ENCODE measurements at regions not wholly inside any gene's neighbourhood (a gene's known extent, or its start where the extent isn't known, plus 50 kb on each side); places are given as distances from the start of the nearest gene placed in this dataset.
"Not testable (repeated sequence)": the region's sequence is repeated elsewhere in the genome, so short reads cannot be mapped to it uniquely, and the experiment has no call there.

DNA sequence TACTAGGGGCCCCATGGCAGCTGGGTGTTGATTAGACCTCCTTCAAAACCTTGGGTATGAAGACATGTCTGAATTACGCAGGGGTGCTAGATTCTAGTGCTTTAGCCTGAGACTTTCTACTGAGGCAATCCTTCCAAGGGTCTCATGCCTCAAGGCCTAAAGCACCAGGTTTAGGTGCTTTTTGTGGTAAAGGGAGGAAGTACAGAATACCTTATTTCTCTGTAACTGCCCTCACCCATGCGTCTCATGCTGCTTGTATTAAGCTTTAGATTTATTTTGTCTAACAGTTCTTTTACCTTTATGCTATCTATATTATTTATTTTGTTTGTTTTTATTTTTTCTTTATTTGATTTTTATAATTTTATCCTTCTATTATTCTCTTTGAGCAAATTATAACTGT lies 190.2 kb upstream of the GK2 start:
- Histone ChIP-seq H3K4me3 (ENCODE audit: insufficient read depth, low read depth, low read length) (no peak overlapping the region), H3K27me3 (ENCODE audit: control insufficient read depth, insufficient read depth, low read length) (no peaks in the 10 kb centered on the region), H3K36me3 (replicated peaks; ENCODE audit: control insufficient read depth, insufficient read depth, low read length) (no peaks in the 10 kb centered on the region)
- DNase-seq = no peak

DNA sequence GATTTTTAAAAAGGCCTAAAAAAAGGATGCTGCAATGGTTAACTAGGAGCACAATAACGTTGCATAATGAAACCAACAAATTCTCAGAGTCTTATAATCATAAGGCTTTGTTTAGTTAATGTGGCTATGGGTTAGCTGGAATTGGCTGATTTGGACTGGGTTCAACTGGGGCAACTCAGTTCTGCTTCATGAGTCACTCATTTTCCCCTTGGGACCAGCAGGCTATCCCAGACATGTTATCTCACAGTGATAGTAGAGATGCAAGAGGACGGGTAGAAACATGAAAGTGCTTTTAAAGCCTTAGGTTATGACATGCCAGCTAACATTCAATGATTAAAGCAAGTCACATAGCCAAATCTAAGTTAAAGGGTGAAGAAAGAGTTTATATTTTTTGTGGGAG lies 189.2 kb upstream of the GK2 start:
- H3K36me3 ChIP-seq (replicated peaks; ENCODE audit: control insufficient read depth, insufficient read depth, low read length) = no peaks in the 10 kb centered on the region
- no peaks in the 10 kb centered on the region for H3K27me3 ChIP-seq (ENCODE audit: control insufficient read depth, insufficient read depth, low read length)
- no peak overlapping the region for H3K4me3 ChIP-seq (ENCODE audit: insufficient read depth, low read depth, low read length)
- DNase-seq = no peak

DNA sequence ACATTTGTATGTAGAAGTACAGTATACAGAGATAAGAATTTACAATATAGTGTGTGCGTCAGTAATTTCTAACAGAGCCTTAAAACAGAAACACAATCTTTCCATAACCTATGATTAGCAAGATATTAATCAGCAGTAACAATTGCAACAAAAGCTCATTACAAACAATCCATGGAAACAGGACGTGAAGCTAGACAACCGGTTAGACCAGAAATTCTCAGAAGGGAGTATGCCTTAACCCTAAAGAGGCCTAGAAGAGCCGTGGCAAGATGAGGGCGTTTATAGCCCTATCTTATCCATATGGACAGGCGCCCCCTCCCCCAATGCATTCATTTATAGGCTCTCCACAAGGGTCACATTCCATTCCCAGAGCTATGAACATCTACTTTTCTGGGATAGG lies 184.2 kb upstream of the GK2 start:
- not testable (repeated sequence) for H3K36me3 ChIP-seq (replicated peaks; ENCODE audit: control insufficient read depth, insufficient read depth, low read length); H3K27me3 ChIP-seq (ENCODE audit: control insufficient read depth, insufficient read depth, low read length); DNase-seq; H3K4me3 ChIP-seq (ENCODE audit: insufficient read depth, low read depth, low read length)

DNA sequence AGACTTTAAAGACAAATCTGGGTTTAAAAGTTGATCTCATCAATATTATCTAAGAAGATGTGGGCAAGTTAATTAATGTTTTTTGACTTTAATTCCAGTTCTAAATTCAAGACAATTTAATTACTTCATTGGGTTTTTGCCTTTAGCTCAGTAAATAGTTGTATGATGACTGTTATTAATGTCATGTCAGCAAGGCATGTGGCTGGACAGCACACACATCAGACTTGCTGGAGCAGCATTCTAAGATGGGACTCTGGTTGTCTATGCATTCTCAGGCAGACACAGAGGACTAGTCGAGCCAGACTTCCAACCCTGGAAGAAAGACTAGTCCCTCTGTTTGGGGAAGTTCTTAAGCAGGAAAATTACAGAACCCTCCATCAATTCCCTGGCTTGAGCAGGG lies 180.7 kb upstream of the GK2 start:
- no peak for DNase-seq
- H3K4me3 ChIP-seq (ENCODE audit: insufficient read depth, low read depth, low read length) = no peak overlapping the region
- H3K36me3 ChIP-seq (replicated peaks; ENCODE audit: control insufficient read depth, insufficient read depth, low read length) = no peaks in the 10 kb centered on the region
- no peaks in the 10 kb centered on the region for H3K27me3 ChIP-seq (ENCODE audit: control insufficient read depth, insufficient read depth, low read length)

DNA sequence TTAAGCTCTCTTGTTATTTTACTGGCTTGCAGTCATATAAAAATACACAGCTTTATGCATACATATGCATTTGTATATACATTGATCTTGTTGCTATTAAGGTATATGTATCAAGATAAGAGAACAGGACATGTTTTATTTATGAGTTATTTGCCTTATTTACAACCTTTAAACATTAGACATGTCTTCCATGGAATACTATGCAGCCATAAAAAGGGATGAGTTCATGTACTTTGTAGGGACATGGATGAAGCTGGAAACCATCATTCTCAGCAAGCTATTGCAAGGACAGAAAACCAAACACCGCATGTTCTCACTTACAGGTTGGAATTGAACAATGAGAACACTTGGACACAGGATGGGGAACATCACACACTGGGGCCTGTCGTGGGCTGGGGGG lies 179.2 kb upstream of the GK2 start:
- not testable (repeated sequence) for H3K36me3 ChIP-seq (replicated peaks; ENCODE audit: control insufficient read depth, insufficient read depth, low read length); H3K4me3 ChIP-seq (ENCODE audit: insufficient read depth, low read depth, low read length); H3K27me3 ChIP-seq (ENCODE audit: control insufficient read depth, insufficient read depth, low read length); DNase-seq

DNA sequence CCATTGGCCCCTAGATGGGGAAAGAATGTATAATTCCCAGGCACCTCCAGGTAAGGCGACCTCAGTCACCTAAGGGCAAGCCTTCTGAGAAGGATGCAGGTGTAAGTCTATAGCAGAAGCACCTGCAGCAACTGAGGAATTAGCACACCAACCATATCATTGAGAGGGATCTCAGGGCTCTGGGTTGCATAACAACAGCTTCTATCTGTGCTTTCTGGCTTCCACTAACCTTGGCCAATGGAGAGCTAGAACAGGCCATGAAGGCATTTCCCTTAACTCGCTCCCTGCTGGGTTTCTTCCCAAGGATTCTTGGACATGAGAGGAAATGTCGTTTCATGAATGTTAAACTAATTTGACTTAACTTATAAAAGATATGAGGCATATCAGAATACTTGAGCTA lies 177.8 kb upstream of the GK2 start:
- DNase-seq = peak; percentile 0
- no peak overlapping the region for H3K4me3 ChIP-seq (ENCODE audit: insufficient read depth, low read depth, low read length)
- no peaks in the 10 kb centered on the region for H3K27me3 ChIP-seq (ENCODE audit: control insufficient read depth, insufficient read depth, low read length)
- H3K36me3 ChIP-seq (replicated peaks; ENCODE audit: control insufficient read depth, insufficient read depth, low read length) = no peaks in the 10 kb centered on the region

DNA sequence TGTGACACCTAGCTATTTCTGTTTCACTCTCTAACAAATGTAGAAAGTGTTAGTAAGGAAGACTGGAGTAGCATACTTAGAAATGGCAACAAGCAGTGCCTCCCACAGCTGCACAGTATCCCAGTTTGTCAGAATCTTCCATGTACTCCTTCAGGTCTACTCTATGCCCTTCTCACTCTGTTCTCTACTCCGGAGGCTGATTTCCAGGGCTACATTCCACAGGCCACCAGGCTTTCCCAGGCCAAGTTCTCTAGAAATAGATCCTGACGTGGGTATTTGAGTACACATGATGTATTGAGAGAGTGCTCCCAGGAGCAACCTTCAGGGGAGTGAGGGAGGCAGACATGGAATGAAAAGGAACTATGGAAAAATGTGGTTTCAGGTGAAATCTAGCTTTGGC lies 177.3 kb upstream of the GK2 start:
- Histone ChIP-seq H3K36me3 (replicated peaks; ENCODE audit: control insufficient read depth, insufficient read depth, low read length) (no peaks in the 10 kb centered on the region), H3K27me3 (ENCODE audit: control insufficient read depth, insufficient read depth, low read length) (no peaks in the 10 kb centered on the region), H3K4me3 (ENCODE audit: insufficient read depth, low read depth, low read length) (no peak overlapping the region)
- no peak for DNase-seq

DNA sequence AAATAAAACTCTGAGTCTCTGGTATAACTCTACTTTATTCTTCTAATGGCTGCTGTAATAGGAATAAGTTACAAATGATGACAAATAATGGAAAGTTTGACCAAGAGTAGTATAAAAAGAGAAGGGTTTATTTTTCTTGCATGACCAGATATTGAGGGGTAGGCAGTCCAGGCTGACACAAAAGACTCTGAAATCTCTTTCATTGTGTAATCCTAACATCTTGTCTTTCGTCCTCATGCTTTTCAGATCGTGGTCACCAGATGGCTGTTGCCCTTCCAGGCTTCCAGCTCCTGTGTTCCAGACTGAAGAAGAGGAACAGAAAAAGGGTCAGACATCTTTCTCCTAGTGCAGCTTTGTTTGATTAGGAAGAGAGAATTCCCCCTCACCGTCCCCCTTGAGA lies 176.9 kb upstream of the GK2 start:
- DNase-seq = no peak
- no peaks in the 10 kb centered on the region for H3K36me3 ChIP-seq (replicated peaks; ENCODE audit: control insufficient read depth, insufficient read depth, low read length)
- no peak overlapping the region for H3K4me3 ChIP-seq (ENCODE audit: insufficient read depth, low read depth, low read length)
- H3K27me3 ChIP-seq (ENCODE audit: control insufficient read depth, insufficient read depth, low read length) = no peaks in the 10 kb centered on the region

DNA sequence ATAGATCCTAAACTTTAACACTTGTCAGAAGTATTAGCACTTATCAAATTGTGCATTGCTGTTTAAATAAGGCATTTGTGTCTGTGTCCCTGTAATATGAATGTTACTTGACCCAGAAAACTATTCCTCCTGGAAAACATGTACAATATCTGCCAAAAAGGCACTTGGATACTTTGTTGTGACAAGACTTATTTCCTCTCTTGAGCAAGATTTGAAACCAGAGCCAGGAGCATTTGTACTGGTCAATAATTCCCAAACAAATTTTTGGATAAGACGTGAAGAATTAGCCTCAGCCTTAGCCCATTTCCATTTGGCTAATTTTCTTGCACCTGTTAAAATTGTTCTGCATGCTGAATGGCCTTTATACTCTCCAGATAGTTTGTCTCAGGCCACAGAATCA lies 176.3 kb upstream of the GK2 start:
- Histone ChIP-seq H3K36me3 (replicated peaks; ENCODE audit: control insufficient read depth, insufficient read depth, low read length) (no peaks in the 10 kb centered on the region), H3K4me3 (ENCODE audit: insufficient read depth, low read depth, low read length) (no peak overlapping the region), H3K27me3 (ENCODE audit: control insufficient read depth, insufficient read depth, low read length) (no peaks in the 10 kb centered on the region)
- DNase-seq = no peak

DNA sequence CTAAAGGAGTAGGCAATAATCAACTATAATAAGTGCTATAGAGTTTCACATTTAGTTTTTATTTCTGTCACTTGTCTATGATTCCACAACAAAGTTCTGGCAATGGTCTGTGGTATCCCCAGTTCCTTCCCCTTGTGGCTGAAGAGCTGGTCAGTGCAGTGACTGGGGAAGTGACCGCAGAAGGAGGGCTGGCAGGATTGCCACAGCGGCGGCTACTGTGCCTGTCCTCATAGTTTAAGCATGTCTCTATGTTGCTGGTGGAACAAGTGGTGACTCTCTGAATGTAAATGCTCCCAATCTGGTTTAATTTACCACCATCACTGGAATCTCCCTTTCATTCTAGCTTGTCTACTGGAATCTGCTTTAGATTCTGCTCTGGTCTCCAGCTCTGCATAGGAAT lies 170.6 kb upstream of the GK2 start:
- no peaks in the 10 kb centered on the region for H3K27me3 ChIP-seq (ENCODE audit: control insufficient read depth, insufficient read depth, low read length)
- DNase-seq = no peak
- H3K4me3 ChIP-seq (ENCODE audit: insufficient read depth, low read depth, low read length) = no peak overlapping the region
- H3K36me3 ChIP-seq (replicated peaks; ENCODE audit: control insufficient read depth, insufficient read depth, low read length) = no peaks in the 10 kb centered on the region

DNA sequence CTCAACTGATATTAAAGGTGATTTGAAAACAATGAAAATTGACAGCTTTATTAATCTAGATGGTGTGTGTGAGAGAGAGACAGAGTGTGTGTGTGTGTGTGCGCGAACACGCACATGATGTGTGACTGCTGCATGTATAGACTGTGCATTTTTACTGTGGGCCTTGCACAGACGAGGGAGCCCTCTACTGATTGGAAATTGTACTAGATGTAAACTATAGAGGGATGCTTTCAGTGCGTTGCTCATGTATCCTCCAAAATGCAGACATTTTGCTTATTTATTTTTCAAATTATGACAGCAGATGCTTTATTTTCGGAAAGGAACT lies 168.4 kb upstream of the GK2 start:
- H3K4me3 ChIP-seq (ENCODE audit: insufficient read depth, low read depth, low read length) = no peak overlapping the region
- H3K36me3 ChIP-seq (replicated peaks; ENCODE audit: control insufficient read depth, insufficient read depth, low read length) = no peaks in the 10 kb centered on the region
- DNase-seq = peak; percentile 2
- no peaks in the 10 kb centered on the region for H3K27me3 ChIP-seq (ENCODE audit: control insufficient read depth, insufficient read depth, low read length)

DNA sequence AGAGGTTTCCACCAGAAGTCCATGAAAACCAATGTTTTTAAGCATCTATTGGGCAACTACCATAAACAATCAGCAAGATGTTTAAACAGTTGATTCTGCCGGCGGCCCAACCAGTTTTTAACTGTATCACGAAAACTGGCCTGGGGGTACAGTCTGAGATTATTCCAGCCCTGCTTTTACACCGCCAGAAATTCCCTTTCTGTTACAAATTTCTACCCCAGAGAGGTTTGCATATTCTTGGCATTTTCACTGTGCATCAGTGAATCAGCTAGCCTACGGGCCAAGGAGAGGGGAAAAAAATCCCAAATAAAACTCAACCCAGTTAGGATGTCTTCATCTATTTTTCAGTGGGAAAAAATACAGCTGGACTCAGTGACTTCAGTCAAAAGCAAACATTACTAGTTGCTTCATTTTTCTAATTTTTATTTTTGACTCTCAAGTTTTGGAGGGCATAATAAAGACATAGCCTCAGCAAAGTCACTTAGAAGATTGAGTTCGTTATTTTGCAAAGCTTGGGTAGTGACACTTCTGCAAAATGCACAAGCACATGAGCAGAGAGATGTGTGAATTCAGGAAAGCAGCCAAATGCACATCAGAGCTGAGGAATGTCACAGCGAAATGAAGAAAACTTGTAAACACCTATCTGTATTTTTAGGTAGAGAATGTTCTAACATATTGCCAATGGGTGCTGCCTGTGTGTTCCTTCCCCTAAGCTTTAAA lies 167.8 kb upstream of the GK2 start:
- Histone ChIP-seq H3K4me3 (ENCODE audit: insufficient read depth, low read depth, low read length) (no peak overlapping the region), H3K27me3 (ENCODE audit: control insufficient read depth, insufficient read depth, low read length) (no peaks in the 10 kb centered on the region), H3K36me3 (replicated peaks; ENCODE audit: control insufficient read depth, insufficient read depth, low read length) (no peaks in the 10 kb centered on the region)
- no peak for DNase-seq

DNA sequence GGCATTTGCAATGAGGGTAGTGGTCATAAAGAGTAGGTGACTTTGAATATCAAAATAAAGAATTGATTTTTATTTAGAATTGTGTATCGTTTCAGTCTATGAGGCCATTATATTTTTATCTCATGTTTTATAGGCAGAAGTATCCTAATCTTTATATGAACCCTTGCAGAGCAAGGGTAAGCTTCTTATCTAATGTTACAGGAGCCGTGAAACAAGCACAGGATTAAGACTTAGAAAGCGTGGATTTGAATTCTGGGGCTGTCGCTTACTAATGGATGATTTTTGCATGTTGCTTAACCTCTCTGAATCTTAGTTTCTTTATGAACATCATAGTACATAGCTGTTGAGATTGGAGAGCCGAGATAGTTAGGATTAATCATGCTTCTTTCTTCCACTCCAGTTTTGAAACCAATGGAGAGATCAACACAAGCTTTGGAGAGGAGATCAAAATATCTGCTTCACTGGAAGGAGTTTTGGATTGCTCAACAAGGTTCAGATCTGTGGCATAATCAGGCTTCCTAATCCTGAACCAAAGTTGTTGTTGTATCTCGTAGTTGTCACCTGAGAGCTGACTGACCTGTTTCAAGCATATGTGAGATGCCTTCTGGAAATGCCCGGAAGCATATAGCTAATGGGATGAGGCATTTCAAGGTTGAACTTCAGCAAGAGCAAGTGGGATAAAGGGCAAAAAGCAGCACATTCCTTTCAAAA lies 166.9 kb upstream of the GK2 start:
- Histone ChIP-seq H3K27me3 (ENCODE audit: control insufficient read depth, insufficient read depth, low read length) (no peaks in the 10 kb centered on the region), H3K36me3 (replicated peaks; ENCODE audit: control insufficient read depth, insufficient read depth, low read length) (no peaks in the 10 kb centered on the region), H3K4me3 (ENCODE audit: insufficient read depth, low read depth, low read length) (no peak overlapping the region)
- no peak for DNase-seq

DNA sequence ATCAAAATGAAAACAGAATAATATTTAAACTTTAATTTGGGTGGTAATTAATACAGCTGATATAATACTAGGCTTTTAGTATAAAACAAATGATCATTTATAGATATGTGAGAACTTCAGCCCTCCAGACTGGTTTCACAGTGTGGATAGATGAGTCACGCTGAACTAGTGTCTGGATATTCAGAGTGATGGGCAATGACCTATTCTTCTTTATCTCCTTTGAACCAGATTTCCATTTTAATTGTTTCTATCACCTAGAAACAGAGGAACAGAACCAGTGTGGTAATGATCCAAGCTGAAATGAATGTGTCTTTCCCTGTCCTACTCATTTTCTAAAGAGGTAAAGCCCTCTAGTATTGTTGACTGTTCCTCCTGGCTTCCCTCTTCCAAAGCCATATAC lies 155.2 kb upstream of the GK2 start:
- Histone ChIP-seq H3K27me3 (ENCODE audit: control insufficient read depth, insufficient read depth, low read length) (no peaks in the 10 kb centered on the region), H3K36me3 (replicated peaks; ENCODE audit: control insufficient read depth, insufficient read depth, low read length) (no peaks in the 10 kb centered on the region), H3K4me3 (ENCODE audit: insufficient read depth, low read depth, low read length) (no peak overlapping the region)
- no peak for DNase-seq

DNA sequence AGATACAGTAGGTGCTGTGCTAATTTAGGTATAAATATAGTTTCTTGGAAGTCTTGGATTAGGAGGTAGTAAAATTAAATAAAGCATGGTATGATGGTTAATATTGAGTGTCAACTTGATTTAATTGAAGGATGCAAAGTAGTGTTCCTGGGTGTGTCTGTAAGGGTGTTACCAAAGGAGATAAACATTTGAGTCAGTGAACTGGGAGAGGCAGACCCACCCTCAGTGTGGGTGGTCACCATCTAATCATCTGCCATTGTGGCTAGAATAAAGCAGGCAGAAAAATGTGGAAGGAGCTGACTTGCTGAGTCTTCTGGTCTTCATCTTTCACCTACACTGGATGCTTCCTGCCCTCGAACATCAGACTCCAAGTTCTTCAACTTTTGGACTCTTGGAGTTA lies 153.7 kb upstream of the GK2 start:
- Histone ChIP-seq H3K36me3 (replicated peaks; ENCODE audit: control insufficient read depth, insufficient read depth, low read length) (no peaks in the 10 kb centered on the region), H3K27me3 (ENCODE audit: control insufficient read depth, insufficient read depth, low read length) (no peaks in the 10 kb centered on the region), H3K4me3 (ENCODE audit: insufficient read depth, low read depth, low read length) (no peak overlapping the region)
- DNase-seq = no peak

DNA sequence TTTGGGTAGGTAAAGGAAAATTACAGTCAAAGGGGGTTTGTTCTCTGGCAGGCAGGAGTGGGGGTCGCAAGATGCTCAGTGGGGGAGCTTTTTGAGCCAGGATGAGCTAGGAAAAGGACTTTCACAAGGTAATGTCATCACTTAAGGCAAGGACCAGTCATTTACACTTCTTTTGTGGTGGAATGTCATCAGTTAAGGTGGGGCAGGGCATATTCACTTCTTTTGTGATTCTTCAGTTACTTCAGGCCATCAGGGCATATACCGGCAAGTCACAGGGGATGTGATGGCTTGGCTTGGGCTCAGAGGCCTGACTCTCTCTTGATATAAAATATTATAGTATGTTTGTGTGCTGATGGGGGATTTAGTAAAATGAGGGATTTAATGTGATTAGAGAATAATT lies 151.4 kb upstream of the GK2 start:
- not testable (repeated sequence) for H3K27me3 ChIP-seq (ENCODE audit: control insufficient read depth, insufficient read depth, low read length); DNase-seq; H3K36me3 ChIP-seq (replicated peaks; ENCODE audit: control insufficient read depth, insufficient read depth, low read length); H3K4me3 ChIP-seq (ENCODE audit: insufficient read depth, low read depth, low read length)

Measured in H7 (cell line).